A673 (cell line): ENCODE measurements at regions not wholly inside any gene's neighbourhood (a gene's known extent, or its start where the extent isn't known, plus 50 kb on each side); places are given as distances from the start of the nearest gene placed in this dataset.

Source experiments
- BruUV-seq: library from RNA; stranded (reverse); fragments of 400-500 nt; replicated peaks from 2 replicates; lab custom pipeline; 2021; lab: Mats Ljungman, UMichigan
- CTCF ChIA-PET: fragments of 300-600 bp; sonication (Branson Sonifier 250); formaldehyde crosslinking; loops from one replicate; lab custom pipeline; 2022; ENCODE audit warnings: antibody characterized with exemption; lab: Charles Lee
- POLR2A ChIA-PET: fragments of 300-600 bp; sonication (Branson Sonifier 250); formaldehyde crosslinking; loops from one replicate; lab custom pipeline; 2022; ENCODE audit warnings: antibody characterized with exemption; ENCODE audit not compliant: low non-redundant PET; lab: Charles Lee
- DNase-seq: peaks from one replicate; pipeline ENCODE4 v3.0.0-alpha.2; 2015; ENCODE audit warnings: low spot score
- H3K27ac ChIP-seq: fragments of 200-600 bp; sonication (generic); 2 replicates; pipeline ENCODE4 v1.5.1; 2016; ENCODE audit warnings: mixed run types, low read depth, mild to moderate bottlenecking, mixed read lengths, antibody characterized with exemption, low read length; ENCODE audit not compliant: poor library complexity, severe bottlenecking
- H3K27me3 ChIP-seq: fragments of 200-600 bp; sonication (generic); replicated peaks from 2 replicates; pipeline ENCODE4 v1.6.1; 2017; ENCODE audit warnings: mixed run types, low read depth, mild to moderate bottlenecking, mixed read lengths, antibody characterized with exemption, low read length; ENCODE audit not compliant: insufficient read depth, poor library complexity
- H3K36me3 ChIP-seq: fragments of 200-600 bp; sonication (generic); 2 replicates; pipeline ENCODE4 v1.6.1; 2016; ENCODE audit warnings: mixed run types, mild to moderate bottlenecking, mixed read lengths, antibody characterized with exemption, low read length; ENCODE audit not compliant: insufficient read depth, poor library complexity, severe bottlenecking
- H3K4me1 ChIP-seq: fragments of 200-600 bp; sonication (generic); 2 replicates; pipeline ENCODE4 v1.6.1; 2017; ENCODE audit warnings: mixed run types, mild to moderate bottlenecking, mixed read lengths, antibody characterized with exemption, low read length; ENCODE audit not compliant: insufficient read depth, poor library complexity, severe bottlenecking
- H3K4me3 ChIP-seq: fragments of 200-600 bp; sonication (generic); 2 replicates; pipeline ENCODE4 v1.5.1; 2016; ENCODE audit warnings: low read depth, mixed run types, mild to moderate bottlenecking, mixed read lengths, low read length; ENCODE audit not compliant: poor library complexity, severe bottlenecking
- H3K9me3 ChIP-seq: fragments of 200-600 bp; sonication (generic); 2 replicates; pipeline ENCODE4 v1.6.1; 2016; ENCODE audit warnings: mixed run types, low read depth, mild to moderate bottlenecking, mixed read lengths, antibody characterized with exemption, low read length; ENCODE audit not compliant: poor library complexity, severe bottlenecking
- CTCF ChIP-seq: fragments of 300-800, 200-600 bp; sonication (generic); conservative IDR thresholded peaks from 2 replicates; pipeline ENCODE4 v1.5.1; 2017; ENCODE audit warnings: low read depth, mild to moderate bottlenecking, antibody characterized with exemption, low read length, moderate library complexity, mixed read lengths
- EZH2 ChIP-seq: fragments of 200-600 bp; sonication (generic); IDR thresholded peaks from 2 replicates; pipeline ENCODE4 v1.6.1; 2017; ENCODE audit warnings: borderline replicate concordance, low read depth, mild to moderate bottlenecking, mixed read lengths, antibody characterized with exemption, low read length; ENCODE audit not compliant: poor library complexity, severe bottlenecking
- intact Hi-C: fragments of 100-400 bp; cut with micrococcal nuclease; formaldehyde crosslinking; loops from one replicate; pipeline ENCODE4 v1.10.0; 2022; ENCODE audit not compliant: unreplicated experiment

- H3K27ac ChIP-seq, result no peak overlapping the region
- intact Hi-C loops, result no loop called here
- ChIA-PET CTCF (no interaction called here), POLR2A (no interaction called here)
- DNase-seq, result no peak
- H3K4me1 ChIP-seq, result no peaks in the 10 kb centered on the region
- no peak overlapping the region for H3K4me3 ChIP-seq
- H3K9me3 ChIP-seq, result no peaks in the 10 kb centered on the region
- TF ChIP-seq EZH2 (no peak), CTCF (no peak)
- H3K36me3 ChIP-seq, result no peaks in the 10 kb centered on the region
- no TSS peak for BruUV-seq
- H3K27me3 ChIP-seq, result no peaks in the 10 kb centered on the region
Measured at GRCh38 chr17:73942703-73943415, 260.6 kb upstream of the RPL38 start.

GRCh38 chr17:73943416-73944110, 259.9 kb upstream of the RPL38 start:
- CTCF ChIA-PET, result no interaction called here
- intact Hi-C loops, result no loop called here
- no peak overlapping the region for H3K4me3 ChIP-seq
- H3K27ac ChIP-seq, result no peak overlapping the region
- H3K27me3 ChIP-seq, result no peaks in the 10 kb centered on the region
- BruUV-seq, result no TSS peak
- H3K36me3 ChIP-seq, result no peaks in the 10 kb centered on the region
- H3K4me1 ChIP-seq, result no peaks in the 10 kb centered on the region
- H3K9me3 ChIP-seq, result no peaks in the 10 kb centered on the region
- POLR2A ChIA-PET, result no interaction called here
- TF ChIP-seq CTCF (no peak), EZH2 (no peak)
- DNase-seq, result no peak

GRCh38 chr17:73944366-73944765, 259.1 kb upstream of the RPL38 start:
- TF ChIP-seq CTCF (no peak), EZH2 (no peak)
- Histone ChIP-seq H3K36me3 (no peaks in the 10 kb centered on the region), H3K4me3 (no peak overlapping the region), H3K27me3 (no peaks in the 10 kb centered on the region), H3K4me1 (no peaks in the 10 kb centered on the region), H3K27ac (no peak overlapping the region), H3K9me3 (no peaks in the 10 kb centered on the region)
- DNase-seq, result no peak
- no TSS peak for BruUV-seq
- ChIA-PET CTCF (interaction anchor here (0.6 kb wide), 1 partner anchor 439 kb away, joined by 6 read pairs; no protein-coding TSS in a partner anchor), POLR2A (no interaction called here)
- intact Hi-C loops, result no loop called here
